Calu3 (cell line): ENCODE measurements at regions not wholly inside any gene's neighbourhood (a gene's known extent, or its start where the extent isn't known, plus 50 kb on each side); places are given as distances from the start of the nearest gene placed in this dataset.
"Not testable (repeated sequence)": the region's sequence is repeated elsewhere in the genome, so short reads cannot be mapped to it uniquely, and the experiment has no call there.

Source experiments
- BruUV-seq: library from RNA; stranded (reverse); fragments of 400-500 nt; replicated peaks from 2 replicates; lab custom pipeline; 2021; lab: Mats Ljungman, UMichigan
- CTCF ChIA-PET: fragments of 300-600 bp; sonication (Branson Sonifier 250); formaldehyde crosslinking; loops from one replicate; lab custom pipeline; 2022; ENCODE audit warnings: antibody characterized with exemption; lab: Charles Lee
- DNase-seq: peaks from one replicate; pipeline ENCODE4 v3.0.0; 2022
- H3K27ac Mint-ChIP-seq: one replicate; pipeline ENCODE4 v1.8.0; 2022; ENCODE audit warnings: mixed read lengths; ENCODE audit not compliant: unreplicated experiment
- H3K27me3 Mint-ChIP-seq: one replicate; pipeline ENCODE4 v1.8.0; 2022; ENCODE audit warnings: mixed read lengths; ENCODE audit not compliant: unreplicated experiment
- H3K36me3 Mint-ChIP-seq: one replicate; pipeline ENCODE4 v1.8.0; 2022; ENCODE audit warnings: mild to moderate bottlenecking, moderate library complexity, mixed read lengths; ENCODE audit not compliant: insufficient read depth, unreplicated experiment
- H3K4me1 Mint-ChIP-seq: one replicate; pipeline ENCODE4 v1.8.0; 2022; ENCODE audit warnings: mild to moderate bottlenecking, low read depth, mixed read lengths; ENCODE audit not compliant: unreplicated experiment
- H3K4me3 Mint-ChIP-seq: one replicate; pipeline ENCODE4 v1.8.0; 2022; ENCODE audit warnings: mild to moderate bottlenecking, low read depth, moderate library complexity, mixed read lengths; ENCODE audit not compliant: unreplicated experiment
- H3K9me3 Mint-ChIP-seq: one replicate; pipeline ENCODE4 v1.8.0; 2022; ENCODE audit warnings: low read depth, mixed read lengths; ENCODE audit not compliant: unreplicated experiment
- intact Hi-C: fragments of 100-400 bp; cut with micrococcal nuclease; formaldehyde crosslinking; loops from one replicate; pipeline ENCODE4 v1.10.0; 2022; ENCODE audit not compliant: unreplicated experiment
- TF ChIP-seq, protein P1 (sequence below): fragments of 200-600 bp; IDR thresholded peaks from one replicate; pipeline ENCODE4 v1.8.0; 2022; ENCODE audit warnings: antibody characterized with exemption; ENCODE audit not compliant: unreplicated experiment

DNA sequence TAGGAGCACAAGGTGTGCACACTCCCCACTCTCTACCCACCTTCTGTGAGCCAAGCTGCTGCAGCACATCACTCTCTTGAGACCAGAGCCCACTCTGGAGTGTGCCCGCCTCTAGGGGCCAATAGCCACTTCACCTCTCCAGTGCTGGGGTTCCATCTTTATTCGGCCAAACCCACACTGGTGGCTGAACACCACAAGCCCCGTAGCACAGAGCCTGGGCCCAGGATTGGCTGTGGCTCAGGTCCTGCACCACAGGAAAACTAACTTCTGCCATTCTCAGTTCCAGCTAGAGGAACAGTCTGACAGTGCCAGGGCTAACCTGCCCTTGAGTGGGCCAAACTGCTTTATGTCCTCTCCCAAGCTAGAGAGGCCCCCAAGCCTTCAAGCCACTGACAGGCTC, 111.0 kb upstream of the TOX3 start:
- BruUV-seq: no TSS peak

DNA sequence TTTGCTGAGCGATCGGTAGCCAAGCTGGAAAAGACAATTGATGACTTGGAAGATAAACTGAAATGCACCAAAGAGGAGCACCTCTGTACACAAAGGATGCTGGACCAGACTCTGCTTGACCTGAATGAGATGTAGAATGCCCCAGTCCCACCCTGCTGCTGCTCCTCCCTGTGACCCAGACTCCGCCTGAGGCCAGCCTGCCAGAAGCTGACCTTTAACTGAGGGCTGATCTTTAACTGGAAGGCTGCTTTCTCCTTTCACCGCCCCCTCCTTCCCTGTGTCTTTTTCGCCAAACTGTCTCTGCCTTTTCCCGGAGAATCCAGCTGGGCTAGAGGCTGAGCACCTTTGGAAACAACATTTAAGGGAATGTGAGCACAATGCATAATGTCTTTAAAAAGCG, 109.0 kb upstream of the TOX3 start:
- H3K27me3 Mint-ChIP-seq: peaks cover 13% of the 10 kb centered on the region
- H3K4me3 Mint-ChIP-seq, H3K4me1 Mint-ChIP-seq, H3K36me3 Mint-ChIP-seq, H3K9me3 Mint-ChIP-seq, H3K27ac Mint-ChIP-seq, CTCF ChIA-PET, DNase-seq, intact Hi-C loops, BruUV-seq: not testable (repeated sequence)

More for the DNA sequence above, 111.0 kb upstream of the TOX3 start:
- intact Hi-C loops: no loop called here
- peaks cover 6% of the 10 kb centered on the region for H3K9me3 Mint-ChIP-seq
- no peak overlapping the region for H3K4me3 Mint-ChIP-seq
- H3K27me3 Mint-ChIP-seq: peaks cover 13% of the 10 kb centered on the region
- H3K4me1 Mint-ChIP-seq: no peaks in the 10 kb centered on the region
- H3K27ac Mint-ChIP-seq: no peak overlapping the region
- TF ChIP-seq, protein P1, sequence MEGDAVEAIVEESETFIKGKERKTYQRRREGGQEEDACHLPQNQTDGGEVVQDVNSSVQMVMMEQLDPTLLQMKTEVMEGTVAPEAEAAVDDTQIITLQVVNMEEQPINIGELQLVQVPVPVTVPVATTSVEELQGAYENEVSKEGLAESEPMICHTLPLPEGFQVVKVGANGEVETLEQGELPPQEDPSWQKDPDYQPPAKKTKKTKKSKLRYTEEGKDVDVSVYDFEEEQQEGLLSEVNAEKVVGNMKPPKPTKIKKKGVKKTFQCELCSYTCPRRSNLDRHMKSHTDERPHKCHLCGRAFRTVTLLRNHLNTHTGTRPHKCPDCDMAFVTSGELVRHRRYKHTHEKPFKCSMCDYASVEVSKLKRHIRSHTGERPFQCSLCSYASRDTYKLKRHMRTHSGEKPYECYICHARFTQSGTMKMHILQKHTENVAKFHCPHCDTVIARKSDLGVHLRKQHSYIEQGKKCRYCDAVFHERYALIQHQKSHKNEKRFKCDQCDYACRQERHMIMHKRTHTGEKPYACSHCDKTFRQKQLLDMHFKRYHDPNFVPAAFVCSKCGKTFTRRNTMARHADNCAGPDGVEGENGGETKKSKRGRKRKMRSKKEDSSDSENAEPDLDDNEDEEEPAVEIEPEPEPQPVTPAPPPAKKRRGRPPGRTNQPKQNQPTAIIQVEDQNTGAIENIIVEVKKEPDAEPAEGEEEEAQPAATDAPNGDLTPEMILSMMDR: no peak
- CTCF ChIA-PET: no interaction called here
- DNase-seq: no peak
- H3K36me3 Mint-ChIP-seq: no peaks in the 10 kb centered on the region

DNA sequence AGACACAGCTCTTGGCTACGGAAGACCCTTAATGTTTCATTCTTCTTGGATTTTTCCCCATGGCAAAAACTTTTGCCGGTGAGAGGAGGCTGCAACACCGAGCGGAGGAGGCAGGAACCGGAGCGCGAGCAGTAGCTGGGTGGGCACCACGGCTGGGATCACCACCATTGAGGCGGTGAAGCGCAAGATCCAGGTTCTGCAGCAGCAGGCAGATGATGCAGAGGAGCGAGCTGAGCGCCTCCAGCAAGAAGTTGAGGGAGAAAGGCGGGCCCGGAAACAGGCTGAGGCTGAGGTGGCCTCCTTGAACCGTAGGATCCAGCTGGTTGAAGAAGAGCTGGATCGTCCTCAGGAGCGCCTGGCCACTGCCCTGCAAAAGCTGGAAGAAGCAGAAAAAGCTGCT, 108.2 kb upstream of the TOX3 start:
- H3K4me1 Mint-ChIP-seq, H3K4me3 Mint-ChIP-seq, CTCF ChIA-PET: not testable (repeated sequence)

DNA sequence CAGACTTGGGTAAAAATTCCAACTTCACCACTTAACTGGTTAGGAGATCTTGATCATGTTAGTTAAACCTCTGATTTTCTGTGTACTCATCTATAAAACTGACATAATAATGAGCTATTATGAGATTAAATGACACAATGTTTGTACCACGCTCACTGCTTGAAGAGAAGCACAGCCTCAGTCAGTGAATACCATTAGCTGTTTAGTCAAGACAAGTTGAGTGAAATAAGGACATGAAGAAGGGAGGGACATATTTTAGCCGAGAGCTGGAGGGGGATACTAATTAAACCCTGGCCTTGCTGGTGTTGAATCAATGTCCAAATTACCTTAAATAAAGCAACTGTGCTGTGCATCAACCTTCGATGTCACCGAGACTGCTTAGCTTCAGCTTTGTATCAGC, 105.1 kb upstream of the TOX3 start:
- CTCF ChIA-PET: no interaction called here
- peaks cover 13% of the 10 kb centered on the region for H3K27me3 Mint-ChIP-seq
- DNase-seq: no peak
- intact Hi-C loops: no loop called here
- no peak overlapping the region for H3K4me3 Mint-ChIP-seq
- no TSS peak for BruUV-seq
- H3K27ac Mint-ChIP-seq: no peak overlapping the region
- H3K36me3 Mint-ChIP-seq: no peaks in the 10 kb centered on the region
- no peaks in the 10 kb centered on the region for H3K9me3 Mint-ChIP-seq
- H3K4me1 Mint-ChIP-seq: no peaks in the 10 kb centered on the region
- TF ChIP-seq, protein P1: no peak

More for the DNA sequence above, 108.2 kb upstream of the TOX3 start:
- H3K27ac Mint-ChIP-seq, H3K9me3 Mint-ChIP-seq, H3K36me3 Mint-ChIP-seq, DNase-seq, BruUV-seq, intact Hi-C loops: not testable (repeated sequence)
- peaks cover 13% of the 10 kb centered on the region for H3K27me3 Mint-ChIP-seq

DNA sequence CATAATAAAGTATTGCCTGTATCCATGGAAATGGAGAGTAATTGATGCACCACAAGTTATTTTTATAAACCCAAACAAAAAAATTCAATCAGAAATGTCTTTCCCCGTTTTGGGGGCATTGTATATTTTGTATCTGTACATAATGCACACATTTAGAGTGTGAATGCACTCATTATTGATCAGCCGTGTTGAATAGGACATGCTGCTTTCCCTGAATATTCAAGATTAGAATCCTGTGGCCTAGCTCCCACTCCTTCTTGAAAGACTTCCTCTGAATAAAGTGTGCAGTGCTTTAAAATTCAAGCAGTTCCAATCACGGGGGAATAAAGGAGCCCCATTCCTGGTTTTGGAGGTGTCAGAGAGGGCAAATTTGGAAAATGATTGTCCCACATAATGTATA, 103.8 kb upstream of the TOX3 start:
- H3K4me1 Mint-ChIP-seq: no peaks in the 10 kb centered on the region
- no peaks in the 10 kb centered on the region for H3K36me3 Mint-ChIP-seq
- H3K9me3 Mint-ChIP-seq: peaks cover under 1% of the 10 kb centered on the region
- H3K27me3 Mint-ChIP-seq: peaks cover 10% of the 10 kb centered on the region
- TF ChIP-seq, protein P1: no peak
- no peak overlapping the region for H3K4me3 Mint-ChIP-seq
- no peak for DNase-seq
- no TSS peak for BruUV-seq
- no peak overlapping the region for H3K27ac Mint-ChIP-seq
- intact Hi-C loops: no loop called here
- CTCF ChIA-PET: no interaction called here
